ENCODE measurements at regions not wholly inside any gene's neighbourhood (a gene's known extent, or its start where the extent isn't known, plus 50 kb on each side); places are given as distances from the start of the nearest gene placed in this dataset.

GRCh38 chr13:109693213-109693612 lies 93.2 kb downstream of the IRS2 start:
- TF ChIP-seq, protein P1, sequence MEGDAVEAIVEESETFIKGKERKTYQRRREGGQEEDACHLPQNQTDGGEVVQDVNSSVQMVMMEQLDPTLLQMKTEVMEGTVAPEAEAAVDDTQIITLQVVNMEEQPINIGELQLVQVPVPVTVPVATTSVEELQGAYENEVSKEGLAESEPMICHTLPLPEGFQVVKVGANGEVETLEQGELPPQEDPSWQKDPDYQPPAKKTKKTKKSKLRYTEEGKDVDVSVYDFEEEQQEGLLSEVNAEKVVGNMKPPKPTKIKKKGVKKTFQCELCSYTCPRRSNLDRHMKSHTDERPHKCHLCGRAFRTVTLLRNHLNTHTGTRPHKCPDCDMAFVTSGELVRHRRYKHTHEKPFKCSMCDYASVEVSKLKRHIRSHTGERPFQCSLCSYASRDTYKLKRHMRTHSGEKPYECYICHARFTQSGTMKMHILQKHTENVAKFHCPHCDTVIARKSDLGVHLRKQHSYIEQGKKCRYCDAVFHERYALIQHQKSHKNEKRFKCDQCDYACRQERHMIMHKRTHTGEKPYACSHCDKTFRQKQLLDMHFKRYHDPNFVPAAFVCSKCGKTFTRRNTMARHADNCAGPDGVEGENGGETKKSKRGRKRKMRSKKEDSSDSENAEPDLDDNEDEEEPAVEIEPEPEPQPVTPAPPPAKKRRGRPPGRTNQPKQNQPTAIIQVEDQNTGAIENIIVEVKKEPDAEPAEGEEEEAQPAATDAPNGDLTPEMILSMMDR (IDR thresholded peaks at IDR 0.05; ENCODE audit: borderline replicate concordance, insufficient read depth, low read depth, low read length) = no peak
- H3K4me3 ChIP-seq (ENCODE audit: low read depth, low read length) = no peak overlapping the region

GRCh38 chr13:109691689-109692088 lies 94.7 kb downstream of the IRS2 start:
- H3K4me3 ChIP-seq (ENCODE audit: low read depth, low read length) = no peak overlapping the region
- TF ChIP-seq, protein P1 (IDR thresholded peaks at IDR 0.05; ENCODE audit: borderline replicate concordance, insufficient read depth, low read depth, low read length) = no peak

DNA sequence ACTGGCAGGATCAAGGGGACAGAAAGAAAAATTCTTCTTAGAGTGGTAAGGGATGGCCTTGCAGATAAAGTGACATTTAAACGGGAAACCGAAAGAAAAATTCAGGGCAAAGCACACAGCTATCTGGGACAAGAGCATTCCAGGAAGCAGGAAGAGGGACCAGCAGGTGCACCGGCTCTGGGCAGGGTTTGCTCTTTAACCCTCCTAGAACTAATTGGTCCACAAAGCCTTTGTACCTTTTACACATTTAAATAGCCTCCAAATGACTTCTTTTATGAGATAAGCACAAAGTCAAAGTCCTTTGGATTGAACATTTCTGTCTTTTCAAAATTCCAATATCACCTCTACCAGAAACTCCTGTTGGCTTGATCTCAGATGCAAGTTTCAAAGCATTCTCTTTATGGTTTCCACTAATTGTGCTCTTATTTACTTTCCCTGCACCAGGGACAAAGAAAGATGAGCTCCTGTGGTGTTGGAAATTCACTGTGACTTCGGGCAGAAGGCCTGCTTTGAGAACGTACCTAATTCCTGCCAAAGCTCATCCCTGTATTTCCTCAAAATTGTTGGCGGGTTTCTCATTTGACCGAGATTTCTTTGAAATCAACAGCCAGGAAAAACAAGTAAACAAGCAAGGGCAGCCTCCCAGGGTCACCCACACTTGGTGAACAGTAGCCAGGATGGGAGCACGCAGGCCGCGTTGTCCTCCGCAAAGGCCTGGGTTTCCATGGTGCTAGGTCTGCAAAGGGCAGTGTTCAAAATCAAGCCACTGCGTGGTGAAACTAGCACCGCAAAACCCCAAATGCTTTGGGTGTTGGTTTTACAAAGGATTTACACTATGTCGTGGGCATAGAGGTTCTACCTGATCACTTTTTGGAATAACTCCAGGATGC lies 98.6 kb downstream of the IRS2 start:
- no peak overlapping the region for H3K4me3 ChIP-seq (ENCODE audit: low read depth, low read length)
- TF ChIP-seq, protein P1 (IDR thresholded peaks at IDR 0.05; ENCODE audit: borderline replicate concordance, insufficient read depth, low read depth, low read length) = no peak

DNA sequence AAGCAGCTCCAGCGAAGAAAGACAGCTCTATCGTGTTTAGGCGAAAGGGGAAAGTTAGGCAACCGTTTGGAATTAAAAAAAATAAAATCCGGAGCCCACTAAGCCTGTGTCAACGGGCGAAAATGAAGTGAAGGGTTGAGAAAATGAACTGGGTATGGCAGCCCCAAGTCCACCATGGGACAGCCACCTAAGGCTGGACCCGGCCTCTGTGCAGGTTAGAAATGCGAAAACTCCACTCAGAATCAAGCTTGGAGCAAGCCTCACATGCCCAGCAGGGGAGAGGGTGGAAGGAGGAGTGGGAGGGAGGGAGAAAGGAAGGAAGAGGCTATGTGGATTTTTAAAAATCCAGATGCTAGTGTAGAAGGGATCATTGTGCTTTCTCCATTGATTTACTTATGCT lies 101.2 kb downstream of the IRS2 start:
- H3K4me3 ChIP-seq (ENCODE audit: low read depth, low read length) = no peak overlapping the region
- TF ChIP-seq, protein P1 (IDR thresholded peaks at IDR 0.05; ENCODE audit: borderline replicate concordance, insufficient read depth, low read depth, low read length) = no peak

DNA sequence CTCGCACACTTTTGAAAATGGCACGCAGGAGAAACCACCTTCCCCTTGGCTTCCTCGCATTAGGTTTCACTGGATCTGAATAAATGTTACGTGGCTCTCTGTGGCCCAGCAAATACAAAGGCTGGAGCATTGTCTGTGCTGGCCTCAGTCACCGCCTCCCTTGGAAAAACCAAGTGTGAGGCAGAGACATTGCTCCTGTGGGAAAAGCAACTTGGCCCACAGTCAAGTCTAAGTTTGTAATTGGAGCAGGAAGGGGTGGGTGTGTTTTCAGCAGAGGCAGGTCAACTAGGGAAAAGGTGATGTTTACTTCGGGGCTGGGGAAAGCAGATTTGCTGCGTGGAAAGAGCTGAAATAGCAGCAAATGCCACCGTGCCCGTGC lies 101.6 kb downstream of the IRS2 start:
- TF ChIP-seq, protein P1 (IDR thresholded peaks at IDR 0.05; ENCODE audit: borderline replicate concordance, insufficient read depth, low read depth, low read length) = no peak
- no peak overlapping the region for H3K4me3 ChIP-seq (ENCODE audit: low read depth, low read length)

GRCh38 chr13:109684084-109684823 lies 102.1 kb downstream of the IRS2 start:
- H3K4me3 ChIP-seq (ENCODE audit: low read depth, low read length) = no peak overlapping the region
- TF ChIP-seq, protein P1 (IDR thresholded peaks at IDR 0.05; ENCODE audit: borderline replicate concordance, insufficient read depth, low read depth, low read length) = no peak

All from GM12875 (cell line).